Nucleus accumbens (tissue), 56 donors: ENCODE measurements at regions not wholly inside any gene's neighbourhood (a gene's known extent, or its start where the extent isn't known, plus 50 kb on each side); places are given as distances from the start of the nearest gene placed in this dataset.

Source experiments
- DNase-seq, 56 donors: peaks; one replicate each; lab custom pipeline; 2025; lab: John Stamatoyannopoulos, UW

DNA sequence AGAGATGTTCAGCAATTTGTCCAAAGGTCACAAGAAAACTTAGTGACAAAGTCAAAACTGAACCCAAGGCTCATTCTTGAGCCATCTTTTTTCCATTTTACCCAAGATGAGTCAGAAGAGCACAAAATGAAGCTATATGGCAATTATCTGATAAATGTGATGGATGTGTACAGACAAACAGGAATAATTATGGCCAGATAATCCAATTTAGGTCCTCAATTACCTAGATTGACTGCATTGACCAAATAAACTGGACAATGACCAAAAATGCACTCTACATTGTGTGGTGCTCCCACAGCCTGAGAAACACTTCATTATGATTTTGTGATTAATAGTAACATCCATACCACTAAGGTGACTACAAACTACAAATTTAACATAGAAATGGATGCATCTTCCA is 1105.8 kb downstream of the IGSF11 start:
- DNase-seq, result no peak

DNA sequence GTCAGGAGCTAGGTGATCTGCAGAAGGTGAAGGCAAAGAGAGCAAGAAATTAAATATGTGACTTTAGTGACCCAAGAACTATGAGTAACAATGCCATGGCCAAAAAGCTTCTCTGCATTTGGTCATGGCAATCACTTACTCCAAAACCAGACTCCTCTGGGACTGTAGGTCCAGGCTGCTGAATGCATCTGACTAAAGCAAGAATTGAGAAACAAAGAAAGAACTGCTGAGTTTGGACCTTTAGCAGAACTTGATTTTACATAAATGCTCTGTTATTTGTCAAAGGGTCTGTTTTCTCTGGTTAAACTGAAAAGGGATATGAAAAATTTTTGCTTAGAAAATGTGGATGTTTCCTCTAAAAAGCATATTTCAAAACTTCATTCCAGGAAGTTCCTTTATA is 1102.2 kb downstream of the IGSF11 start:
- no peak for DNase-seq

DNA sequence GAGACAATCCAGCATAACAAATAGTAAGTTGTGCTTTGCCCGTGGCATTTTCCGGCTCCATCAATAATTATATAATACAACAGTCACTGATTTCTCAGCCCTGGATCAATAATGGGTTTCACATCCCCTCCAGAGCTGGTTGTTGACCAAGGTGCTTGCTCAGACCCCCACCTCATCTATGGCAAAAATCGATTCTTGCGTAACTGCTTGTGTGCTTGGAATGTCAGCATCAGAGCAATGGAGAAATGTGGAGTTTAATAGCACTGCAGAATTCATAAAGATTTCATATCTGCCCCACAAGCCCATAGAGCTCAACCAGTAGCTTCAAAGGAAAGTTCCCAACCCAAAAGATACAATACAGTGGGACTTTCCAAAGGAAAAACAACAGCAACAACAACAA is 1098.5 kb downstream of the IGSF11 start:
- DNase-seq, result no peak

DNA sequence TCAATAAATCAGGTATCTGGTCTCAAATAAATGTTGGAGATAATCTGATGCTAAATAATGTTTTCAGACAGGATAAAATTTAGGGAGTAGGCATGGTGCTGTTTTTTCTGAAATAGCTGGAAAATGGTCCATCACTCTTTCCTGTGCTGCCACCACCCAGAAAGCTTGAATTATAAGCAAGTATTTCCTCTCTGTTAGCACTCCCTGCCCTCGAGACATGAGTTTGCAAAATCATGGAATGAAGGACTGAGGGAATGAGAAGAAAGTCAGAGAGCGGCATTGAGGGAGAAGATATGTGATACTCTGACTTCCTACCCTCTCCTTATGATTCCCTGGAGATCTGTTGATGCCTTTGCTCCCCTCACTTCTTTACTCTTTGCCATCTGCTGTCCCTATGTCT is 1095.7 kb downstream of the IGSF11 start:
- no peak for DNase-seq

DNA sequence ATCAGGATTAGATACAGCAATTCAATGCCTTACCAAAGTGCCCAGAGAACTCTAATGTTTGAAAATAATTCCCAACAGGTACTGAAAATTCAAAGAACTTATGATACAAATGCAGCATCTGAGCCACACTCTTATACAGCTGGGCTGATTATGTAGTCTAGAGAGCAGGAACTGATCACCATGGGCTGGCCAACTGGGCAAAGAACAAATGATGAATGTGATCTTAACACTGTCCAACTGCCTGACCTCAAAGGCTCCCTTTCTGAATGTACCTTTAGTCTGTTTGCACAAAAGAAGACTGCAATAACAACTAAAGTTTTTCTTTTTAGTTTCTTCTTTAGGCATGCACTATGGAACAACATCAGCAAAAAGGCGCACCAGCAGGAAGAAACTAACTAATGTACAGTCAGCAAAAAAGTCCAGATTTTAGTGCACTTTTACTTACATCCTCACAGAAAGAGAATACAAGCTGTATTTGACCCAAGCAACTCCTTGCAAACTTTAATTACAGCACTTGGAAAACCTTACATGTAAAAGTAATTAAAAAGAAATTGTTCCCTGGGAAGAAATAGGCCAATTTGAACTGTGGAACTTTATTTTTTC is 1095.1 kb downstream of the IGSF11 start:
- DNase-seq, result peak in 5 of 56 donors; percentile 5 to 28 (median 8)

DNA sequence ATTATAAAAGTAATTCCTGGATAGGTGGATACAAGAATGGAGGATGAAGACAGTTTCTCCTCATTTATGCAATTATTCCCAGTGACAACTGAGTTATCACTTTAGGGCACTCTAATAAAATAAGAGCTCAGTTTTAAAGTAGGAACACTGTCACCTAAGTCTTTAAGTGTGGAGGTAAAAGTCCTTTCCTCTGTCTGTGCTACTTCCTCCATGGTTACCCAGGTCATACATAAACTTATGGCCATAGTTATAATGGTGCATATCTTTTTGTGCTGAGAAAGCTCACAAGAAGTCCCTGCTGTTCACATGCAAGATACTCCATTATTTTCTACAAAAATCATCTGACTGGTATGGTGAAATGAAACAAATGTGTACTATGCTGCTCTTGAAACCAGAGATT is 1093.6 kb downstream of the IGSF11 start:
- DNase-seq, result no peak

DNA sequence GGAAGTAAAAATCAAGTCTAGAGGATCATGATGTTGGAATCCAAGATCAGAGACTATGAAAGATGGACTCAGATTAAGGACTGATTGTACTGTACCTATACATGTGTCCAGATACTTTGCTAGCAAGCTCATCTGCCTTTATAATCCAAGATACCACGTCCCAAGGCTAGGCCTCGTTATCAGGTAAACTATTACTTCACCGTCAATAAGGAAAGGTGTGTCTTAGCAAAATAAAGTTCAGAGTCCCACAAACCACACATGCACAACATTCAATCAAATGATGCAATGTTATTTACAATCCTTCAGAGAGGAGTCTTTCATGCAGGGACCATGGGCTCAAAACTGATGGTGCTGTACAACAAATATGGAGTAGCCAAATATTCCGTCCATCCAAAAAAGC is 1092.9 kb downstream of the IGSF11 start:
- DNase-seq, result no peak

DNA sequence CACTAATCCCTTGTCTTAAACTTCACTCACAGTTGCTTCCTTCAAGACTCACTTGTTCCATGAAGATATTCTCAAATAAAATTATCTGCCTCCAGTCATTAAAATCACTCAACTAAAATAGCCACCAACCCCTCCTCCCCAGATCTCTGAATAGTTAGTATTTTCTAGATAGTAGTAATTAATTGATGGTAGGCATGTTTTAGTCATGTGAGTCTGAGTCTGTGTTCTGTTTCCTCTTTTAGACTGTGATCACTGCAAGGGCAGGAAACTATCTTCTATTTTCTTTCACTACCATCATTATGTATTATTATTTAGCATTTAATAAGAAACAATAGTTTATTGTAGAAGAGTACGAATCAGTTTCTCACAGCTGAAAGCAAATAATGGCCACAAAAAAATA is 1080.5 kb downstream of the IGSF11 start:
- DNase-seq, result no peak

DNA sequence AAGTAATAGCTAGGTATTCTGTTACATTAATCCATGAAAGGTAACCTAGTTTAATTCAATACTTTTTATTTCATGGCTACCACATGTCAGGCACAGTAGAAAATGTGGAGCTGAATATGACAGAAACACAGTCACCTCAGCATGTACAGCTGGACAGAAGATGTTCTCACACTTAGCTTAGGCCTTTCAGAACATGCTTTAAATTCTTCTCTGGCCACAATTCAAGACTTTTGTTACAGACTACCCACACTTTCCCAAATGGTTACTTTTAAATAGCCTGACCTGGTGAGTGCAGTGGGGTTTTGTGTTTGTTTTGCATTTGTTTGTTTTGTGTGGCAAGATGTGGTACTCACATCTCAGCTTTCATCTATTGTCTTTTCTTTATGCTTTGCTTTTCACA is 1079.5 kb downstream of the IGSF11 start:
- DNase-seq, result no peak

DNA sequence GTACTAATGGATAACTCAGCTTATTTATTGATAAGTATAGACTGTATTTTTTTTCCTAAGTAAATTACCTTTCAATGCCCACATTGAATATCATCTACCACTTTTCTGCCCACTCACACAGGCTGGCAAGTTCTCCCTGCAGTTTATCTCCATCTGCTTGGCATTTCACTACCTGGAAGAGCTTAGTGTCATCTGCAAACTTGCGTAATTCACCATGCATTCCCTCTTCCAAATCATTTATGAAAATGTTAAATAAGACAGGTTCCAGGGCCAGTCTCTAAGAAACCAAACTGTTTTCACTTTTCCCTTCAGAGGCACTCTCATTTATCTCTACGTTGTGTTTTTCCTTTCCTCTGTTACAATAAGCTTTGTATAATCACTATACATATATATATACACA is 1076.6 kb downstream of the IGSF11 start:
- no peak for DNase-seq

DNA sequence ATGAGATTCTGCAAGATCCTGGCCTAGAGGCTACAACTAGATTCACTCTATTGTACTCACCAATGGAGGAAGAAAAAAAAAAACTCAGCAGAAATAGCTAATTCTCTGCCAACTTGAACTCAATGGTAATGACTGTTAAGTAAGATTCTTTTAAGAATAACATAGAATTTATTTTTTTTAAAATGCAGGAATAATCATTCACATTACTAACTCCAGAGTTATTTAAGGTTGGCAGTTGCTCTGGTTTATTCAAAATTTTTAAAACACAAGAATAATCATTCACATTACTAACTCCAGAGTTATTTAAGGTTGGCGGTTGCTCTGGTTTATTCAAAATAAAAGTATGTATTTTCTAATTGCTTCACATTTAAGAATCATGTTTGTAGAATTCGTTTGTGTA is 1071.9 kb downstream of the IGSF11 start:
- DNase-seq, result no peak

DNA sequence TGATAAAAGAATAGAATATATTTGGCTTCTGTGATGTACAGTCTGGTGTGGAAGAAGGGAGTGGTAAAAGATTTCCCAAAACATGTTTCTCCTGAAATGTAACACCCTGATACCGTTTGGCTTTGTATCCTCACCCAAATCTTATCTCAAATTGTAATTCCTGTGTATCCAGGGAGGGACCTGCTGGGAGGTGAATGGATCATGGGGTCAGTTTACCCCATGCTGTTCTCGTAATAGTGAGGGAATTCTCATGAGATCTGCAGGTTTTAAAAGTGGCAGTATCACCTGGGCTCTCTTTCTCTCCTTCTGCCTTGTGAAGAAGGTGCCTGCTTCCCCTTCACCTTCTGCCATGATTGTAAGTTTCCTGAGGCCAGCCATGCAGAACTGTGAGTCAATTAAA is 1070.8 kb downstream of the IGSF11 start:
- DNase-seq, result no peak

DNA sequence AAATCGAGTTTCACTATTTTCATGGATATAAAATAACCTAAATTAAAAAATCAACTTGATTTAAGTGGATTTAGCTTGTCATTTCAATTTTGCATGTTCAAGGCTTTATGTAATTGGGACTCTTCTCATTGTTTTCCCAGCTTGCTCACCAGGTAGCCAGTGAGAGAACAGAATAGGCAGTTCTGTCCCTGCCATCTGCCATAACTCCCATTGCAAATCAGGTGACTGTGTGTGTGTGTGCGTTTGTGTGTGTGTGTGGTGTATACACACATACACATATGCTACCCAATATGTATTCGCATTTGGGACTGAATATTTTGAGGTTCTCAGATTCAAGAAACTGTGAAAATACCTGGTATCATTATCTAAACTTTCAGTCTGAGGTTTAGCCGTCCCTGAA is 1069.8 kb downstream of the IGSF11 start:
- no peak for DNase-seq

DNA sequence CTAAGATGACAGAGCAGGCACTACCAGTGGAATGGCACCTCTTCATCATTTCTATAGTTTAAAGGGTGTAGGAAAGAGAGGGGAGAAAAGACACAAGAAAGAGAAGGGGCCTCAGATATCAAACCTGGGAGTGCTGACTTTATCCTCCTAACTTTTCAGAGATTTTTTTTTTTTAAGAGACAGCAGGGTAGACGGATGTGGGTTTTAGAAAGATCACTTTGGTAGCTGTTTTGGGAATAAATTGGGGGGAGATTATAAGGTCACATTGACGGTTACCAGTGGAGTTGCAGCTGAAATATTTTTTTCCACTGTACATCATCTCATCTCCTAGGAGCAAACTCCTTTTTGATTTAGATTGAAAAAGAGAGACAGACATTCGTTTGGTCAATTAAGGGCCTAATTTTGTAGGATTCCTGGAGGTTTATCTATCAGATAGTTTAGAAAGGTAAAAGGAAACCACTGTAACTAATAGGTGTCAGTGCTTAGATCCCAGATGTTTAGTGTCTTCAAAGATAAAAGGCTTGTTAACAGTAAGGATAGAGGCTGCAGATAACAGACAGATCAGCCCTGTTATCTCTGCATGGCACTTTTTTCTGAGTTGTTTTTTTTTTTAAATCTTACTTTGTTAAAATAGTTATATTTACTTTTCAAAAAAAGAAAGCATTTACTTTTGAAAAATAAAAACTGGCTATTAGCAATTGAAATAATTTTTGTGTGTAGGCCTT is 1057.0 kb downstream of the IGSF11 start:
- no peak for DNase-seq

DNA sequence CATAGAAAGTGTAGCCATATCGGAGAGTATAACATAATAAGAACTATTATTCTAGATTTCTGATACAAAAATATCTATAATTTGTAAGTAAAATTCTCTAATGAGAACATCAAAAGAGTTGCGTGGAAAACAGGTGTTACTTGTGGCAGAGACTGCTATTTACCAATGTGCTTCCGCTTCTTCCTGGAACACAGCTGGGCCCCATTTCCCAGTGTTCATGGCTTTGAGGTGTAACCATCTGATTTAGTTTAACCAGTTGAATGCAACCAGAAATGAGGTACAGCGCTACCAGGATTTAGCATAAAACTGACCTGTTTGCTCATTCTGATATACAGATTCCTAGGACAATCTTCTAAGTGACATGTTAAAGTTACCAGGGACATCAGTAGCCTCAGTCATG is 1055.2 kb downstream of the IGSF11 start:
- DNase-seq, result no peak

DNA sequence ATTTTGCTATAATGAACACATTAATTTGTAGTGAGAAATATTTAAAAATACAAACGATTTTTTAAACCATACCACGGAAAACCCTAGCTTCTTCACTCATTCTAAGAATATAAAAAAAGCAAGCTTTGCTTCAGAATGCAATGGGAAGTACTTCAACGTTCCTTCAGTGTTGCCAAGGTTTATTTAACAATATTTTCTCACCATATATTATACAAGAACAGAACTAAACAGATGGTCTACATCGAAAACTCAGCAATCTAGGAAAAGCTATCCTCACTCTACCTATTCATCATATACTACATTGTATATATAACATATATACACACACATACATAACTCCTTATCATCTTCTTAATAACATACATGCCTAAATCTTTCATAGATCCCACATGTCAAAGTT is 1047.4 kb downstream of the IGSF11 start:
- DNase-seq, result no peak

DNA sequence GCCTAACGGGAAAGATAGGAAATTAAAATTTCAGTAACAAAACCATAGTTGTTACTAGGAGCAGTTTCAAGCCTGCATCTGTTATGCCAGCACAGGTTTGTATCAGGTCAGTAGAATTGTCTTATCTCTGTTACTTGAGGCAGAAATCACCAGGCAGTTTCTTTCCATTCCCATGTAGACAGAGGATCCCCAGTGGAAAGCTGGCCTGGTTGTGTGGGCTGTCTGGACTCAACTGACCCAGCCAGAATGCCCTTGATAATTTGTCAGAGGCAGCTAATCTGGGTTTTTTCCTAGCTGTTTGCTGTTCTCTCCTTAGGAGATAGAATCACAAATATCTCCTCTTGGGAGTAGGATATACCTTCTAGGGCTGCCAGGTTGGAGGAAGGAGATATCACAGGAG is 1044.7 kb downstream of the IGSF11 start:
- no peak for DNase-seq

DNA sequence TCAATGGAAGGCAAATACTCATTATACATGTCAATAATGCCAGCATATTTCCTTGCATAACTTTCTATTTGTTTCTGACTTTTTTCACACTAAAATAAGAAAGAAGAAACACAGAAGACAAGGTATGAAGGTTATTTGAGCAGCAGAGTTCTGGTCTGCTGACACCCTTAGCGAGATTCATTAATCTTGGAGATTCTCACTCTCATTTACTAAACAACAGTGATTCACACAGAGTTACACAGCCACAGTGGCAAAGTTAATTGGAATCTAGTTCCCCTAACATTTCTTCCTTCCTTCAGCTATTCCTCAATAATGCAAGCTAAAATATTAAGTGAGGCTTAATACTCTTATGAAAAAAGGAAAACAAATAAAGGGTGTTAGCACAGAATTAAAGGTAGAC is 1044.0 kb downstream of the IGSF11 start:
- DNase-seq, result no peak

DNA sequence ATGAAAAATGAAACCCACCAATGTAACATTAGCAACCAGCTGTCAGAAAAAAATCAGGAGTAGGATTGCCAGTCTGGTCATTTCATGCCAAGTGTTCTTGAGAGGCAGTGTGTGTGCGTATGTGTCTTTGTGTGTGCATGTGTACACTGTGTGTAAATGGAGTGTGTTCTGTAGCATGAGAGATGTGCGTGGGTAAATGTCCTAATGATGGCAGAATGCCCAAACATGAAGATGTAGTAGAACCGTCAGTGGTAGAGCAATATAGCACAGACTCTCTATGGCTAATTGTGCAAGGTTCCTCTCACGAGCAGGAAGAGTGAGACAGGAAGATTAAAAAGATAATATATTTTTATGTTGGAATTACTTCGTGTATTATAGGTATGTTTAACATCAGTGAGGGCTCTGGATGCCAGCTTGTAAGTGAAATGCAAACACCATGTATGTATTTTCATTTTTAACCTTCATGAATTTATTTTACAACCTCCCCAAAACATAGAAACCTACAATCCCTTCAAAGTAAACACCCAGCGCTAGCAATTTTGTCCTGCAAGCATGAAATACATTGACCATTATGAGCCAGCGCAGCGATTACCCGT is 1038.7 kb downstream of the IGSF11 start:
- DNase-seq, result peak in 4 of 56 donors; percentile 2 to 19 (median 6)

DNA sequence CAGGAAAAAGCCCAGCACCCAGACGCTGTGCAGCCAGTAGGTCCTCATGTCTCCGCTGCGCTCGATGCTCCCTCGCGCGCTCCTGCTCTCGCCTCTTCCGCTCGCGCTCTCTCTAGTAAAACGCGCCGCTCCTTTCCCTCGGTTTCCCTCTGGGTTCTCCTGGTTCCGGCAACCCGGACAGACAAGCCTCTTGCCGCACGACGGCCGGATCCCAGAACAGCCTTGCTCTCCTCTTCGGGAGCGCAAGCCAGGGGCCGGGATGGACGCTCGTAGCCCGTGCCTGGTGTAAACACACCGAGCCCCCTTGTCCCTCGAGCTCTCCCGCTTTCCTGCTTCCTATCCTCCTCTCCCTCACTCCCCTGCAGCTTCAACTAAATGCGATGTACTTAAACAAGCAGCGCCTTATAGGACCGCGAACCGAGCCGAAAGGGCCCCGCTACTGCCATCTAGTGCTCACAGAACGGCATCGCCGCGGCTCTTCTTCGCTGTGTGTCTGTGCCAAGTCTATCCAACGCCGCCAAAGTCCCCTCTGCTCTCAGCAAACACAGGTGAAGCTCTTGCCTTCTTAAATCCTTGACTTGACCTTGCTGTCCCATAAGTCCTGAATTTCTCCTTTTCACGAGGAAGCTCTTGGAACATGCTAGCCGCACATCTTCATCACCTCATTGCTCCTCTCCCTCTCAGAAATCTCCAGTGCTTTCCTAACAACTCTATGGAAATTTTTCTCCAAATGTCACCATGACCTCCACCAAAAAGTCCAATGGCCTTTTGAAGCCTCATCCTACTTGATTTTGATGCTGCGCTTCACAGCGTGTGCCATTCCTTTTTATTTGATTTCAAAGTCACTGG is 1037.2 kb downstream of the IGSF11 start:
- DNase-seq, result peak; percentile 9 to 93 (median 78)

DNA sequence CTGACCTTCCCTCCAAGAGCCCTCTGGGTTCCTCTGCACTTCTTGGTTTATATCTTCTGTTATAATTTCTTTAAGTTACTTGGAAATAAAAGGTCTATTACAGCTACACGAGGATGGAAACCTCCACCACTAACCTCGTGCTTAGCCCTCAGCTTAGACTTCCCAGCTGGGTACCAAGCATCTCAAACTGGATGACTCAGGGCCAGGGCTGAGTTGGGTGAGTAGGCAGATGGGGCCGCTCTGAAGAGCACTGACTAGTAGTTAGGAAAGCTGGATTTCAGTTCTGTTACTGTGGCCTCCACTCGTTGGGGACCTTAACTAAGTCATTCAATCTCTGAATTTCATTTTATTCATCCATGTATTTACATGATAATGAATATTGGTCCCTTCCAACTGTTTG is 1036.6 kb downstream of the IGSF11 start:
- DNase-seq, result no peak
